ENCODE measurements at regions not wholly inside any gene's neighbourhood (a gene's known extent, or its start where the extent isn't known, plus 50 kb on each side); places are given as distances from the start of the nearest gene placed in this dataset.

DNA sequence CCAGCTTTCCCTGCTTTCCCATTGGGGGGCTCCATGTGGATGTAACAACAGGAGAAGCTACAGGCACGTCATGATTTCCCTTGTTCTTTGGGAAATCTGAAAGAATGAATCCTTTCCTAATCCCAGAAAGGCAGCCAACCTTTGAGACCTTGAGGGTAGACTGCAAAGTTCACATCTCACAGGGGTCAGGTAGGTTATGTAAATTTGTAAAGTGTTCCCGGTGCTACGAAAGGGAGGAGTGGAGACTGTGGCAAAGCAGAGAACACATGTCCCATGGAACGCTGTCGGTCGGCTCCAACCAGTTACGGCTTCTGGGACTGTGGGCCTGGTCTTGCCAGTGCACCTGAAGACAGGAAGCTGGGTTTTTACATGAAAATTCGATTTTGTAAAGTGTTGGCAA lies 85.1 kb downstream of the RSPH3 start:
- TF ChIP-seq, protein P1, sequence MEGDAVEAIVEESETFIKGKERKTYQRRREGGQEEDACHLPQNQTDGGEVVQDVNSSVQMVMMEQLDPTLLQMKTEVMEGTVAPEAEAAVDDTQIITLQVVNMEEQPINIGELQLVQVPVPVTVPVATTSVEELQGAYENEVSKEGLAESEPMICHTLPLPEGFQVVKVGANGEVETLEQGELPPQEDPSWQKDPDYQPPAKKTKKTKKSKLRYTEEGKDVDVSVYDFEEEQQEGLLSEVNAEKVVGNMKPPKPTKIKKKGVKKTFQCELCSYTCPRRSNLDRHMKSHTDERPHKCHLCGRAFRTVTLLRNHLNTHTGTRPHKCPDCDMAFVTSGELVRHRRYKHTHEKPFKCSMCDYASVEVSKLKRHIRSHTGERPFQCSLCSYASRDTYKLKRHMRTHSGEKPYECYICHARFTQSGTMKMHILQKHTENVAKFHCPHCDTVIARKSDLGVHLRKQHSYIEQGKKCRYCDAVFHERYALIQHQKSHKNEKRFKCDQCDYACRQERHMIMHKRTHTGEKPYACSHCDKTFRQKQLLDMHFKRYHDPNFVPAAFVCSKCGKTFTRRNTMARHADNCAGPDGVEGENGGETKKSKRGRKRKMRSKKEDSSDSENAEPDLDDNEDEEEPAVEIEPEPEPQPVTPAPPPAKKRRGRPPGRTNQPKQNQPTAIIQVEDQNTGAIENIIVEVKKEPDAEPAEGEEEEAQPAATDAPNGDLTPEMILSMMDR (conservative IDR thresholded peaks at IDR 0.05; ENCODE audit: low read length) = no peak
- TF ChIP-seq EZH2phosphoT487 (IDR thresholded peaks at IDR 0.05; ENCODE audit: borderline replicate concordance) = no peak
